ENCODE measurements at regions not wholly inside any gene's neighbourhood (a gene's known extent, or its start where the extent isn't known, plus 50 kb on each side); places are given as distances from the start of the nearest gene placed in this dataset.

GRCh38 chr10:28807760-28808613, 130.7 kb downstream of the BAMBI start:
- ATAC-seq (peak; percentile 33), DNase-seq (no peak)
- intact Hi-C loops (cut with DNase I), result no loop called here
- Histone ChIP-seq H3K27ac (peak overlapping the region; percentile 66), H3K27me3 (no peaks in the 10 kb centered on the region), H3K9me3 (no peaks in the 10 kb centered on the region), H3K4me1 (peaks cover 10% of the 10 kb centered on the region), H3K4me3 (no peak overlapping the region), H3K36me3 (no peaks in the 10 kb centered on the region)
- TF ChIP-seq CTCF (IDR thresholded peaks at IDR 0.05), result no peak

GRCh38 chr10:28808693-28809092, 131.4 kb downstream of the BAMBI start:
- Histone ChIP-seq H3K9me3 (no peaks in the 10 kb centered on the region), H3K27ac (peak overlapping the region; percentile 66), H3K27me3 (no peaks in the 10 kb centered on the region), H3K4me1 (peaks cover 10% of the 10 kb centered on the region), H3K36me3 (no peaks in the 10 kb centered on the region), H3K4me3 (no peak overlapping the region)
- DNase-seq (no peak), ATAC-seq (no peak)
- intact Hi-C loops (cut with DNase I), result no loop called here
- no peak for TF ChIP-seq CTCF (IDR thresholded peaks at IDR 0.05)

DNA sequence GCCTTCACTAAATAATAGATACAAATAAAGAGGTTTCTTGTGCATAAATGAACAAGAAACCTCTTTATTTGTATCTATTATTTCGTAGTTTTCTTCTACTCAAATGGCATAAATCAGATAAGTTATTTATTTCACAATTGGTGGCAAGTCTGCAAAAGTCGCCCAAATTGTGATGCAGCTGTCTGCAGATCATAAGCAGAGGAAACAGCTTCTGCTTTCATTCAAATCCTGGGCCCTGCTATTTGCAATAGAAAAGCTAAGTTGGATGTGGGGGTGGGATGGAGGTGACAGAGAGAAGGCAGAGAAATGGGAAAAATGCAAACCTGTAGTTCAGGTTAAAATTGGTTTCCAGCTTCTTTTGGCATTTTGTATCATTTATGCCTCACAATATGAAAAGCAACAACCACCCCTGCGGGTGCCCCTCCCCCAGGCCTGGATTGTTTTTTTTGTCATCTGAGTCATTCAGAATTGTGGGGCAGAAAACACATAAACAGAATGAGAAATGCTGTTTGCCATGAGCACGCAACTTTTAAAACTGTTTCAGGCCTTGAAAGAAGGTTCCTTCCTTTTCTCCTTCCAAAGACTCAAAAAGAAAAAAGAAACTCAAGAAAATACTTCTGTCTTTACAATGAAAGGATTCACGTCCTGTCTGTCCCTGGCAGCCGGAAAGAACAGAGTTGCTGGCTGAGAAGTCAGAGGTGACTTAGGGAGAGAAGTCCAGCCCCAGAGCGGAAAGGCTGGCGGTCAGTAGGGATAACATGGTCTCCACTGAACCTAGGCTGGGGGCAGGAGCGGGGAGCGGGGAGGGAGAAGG, 132.9 kb downstream of the BAMBI start:
- Histone ChIP-seq H3K27ac (peak overlapping the region; percentile 21), H3K4me3 (no peak overlapping the region), H3K9me3 (no peaks in the 10 kb centered on the region), H3K4me1 (peaks cover 10% of the 10 kb centered on the region), H3K27me3 (no peaks in the 10 kb centered on the region), H3K36me3 (no peaks in the 10 kb centered on the region)
- ATAC-seq, result no peak
- DNase-seq, result no peak
- no peak for TF ChIP-seq CTCF (IDR thresholded peaks at IDR 0.05)
- intact Hi-C loops (cut with DNase I), result no loop called here

- intact Hi-C loops (cut with DNase I), result no loop called here
- no peak overlapping the region for H3K27ac ChIP-seq
Measured at GRCh38 chr10:28811639-28812349, 134.5 kb downstream of the BAMBI start.

More at GRCh38 chr10:28811639-28812349, 134.5 kb downstream of the BAMBI start:
- ATAC-seq (no peak), DNase-seq (no peak)
- H3K9me3 ChIP-seq, result no peaks in the 10 kb centered on the region
- peaks cover 4% of the 10 kb centered on the region for H3K4me1 ChIP-seq
- no peaks in the 10 kb centered on the region for H3K36me3 ChIP-seq
- no peaks in the 10 kb centered on the region for H3K27me3 ChIP-seq
- no peak for TF ChIP-seq CTCF (IDR thresholded peaks at IDR 0.05)
- no peak overlapping the region for H3K4me3 ChIP-seq

All from upper lobe of right lung (tissue), 1 donor.